ENCODE measurements at regions not wholly inside any gene's neighbourhood (a gene's known extent, or its start where the extent isn't known, plus 50 kb on each side); places are given as distances from the start of the nearest gene placed in this dataset.

GRCh38 chr2:104547221-104547620 lies 306.7 kb upstream of the POU3F3 start:
- no peak for TF ChIP-seq EZH2 (IDR thresholded peaks at IDR 0.05; ENCODE audit: borderline replicate concordance)
- TF ChIP-seq, protein P1, sequence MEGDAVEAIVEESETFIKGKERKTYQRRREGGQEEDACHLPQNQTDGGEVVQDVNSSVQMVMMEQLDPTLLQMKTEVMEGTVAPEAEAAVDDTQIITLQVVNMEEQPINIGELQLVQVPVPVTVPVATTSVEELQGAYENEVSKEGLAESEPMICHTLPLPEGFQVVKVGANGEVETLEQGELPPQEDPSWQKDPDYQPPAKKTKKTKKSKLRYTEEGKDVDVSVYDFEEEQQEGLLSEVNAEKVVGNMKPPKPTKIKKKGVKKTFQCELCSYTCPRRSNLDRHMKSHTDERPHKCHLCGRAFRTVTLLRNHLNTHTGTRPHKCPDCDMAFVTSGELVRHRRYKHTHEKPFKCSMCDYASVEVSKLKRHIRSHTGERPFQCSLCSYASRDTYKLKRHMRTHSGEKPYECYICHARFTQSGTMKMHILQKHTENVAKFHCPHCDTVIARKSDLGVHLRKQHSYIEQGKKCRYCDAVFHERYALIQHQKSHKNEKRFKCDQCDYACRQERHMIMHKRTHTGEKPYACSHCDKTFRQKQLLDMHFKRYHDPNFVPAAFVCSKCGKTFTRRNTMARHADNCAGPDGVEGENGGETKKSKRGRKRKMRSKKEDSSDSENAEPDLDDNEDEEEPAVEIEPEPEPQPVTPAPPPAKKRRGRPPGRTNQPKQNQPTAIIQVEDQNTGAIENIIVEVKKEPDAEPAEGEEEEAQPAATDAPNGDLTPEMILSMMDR (IDR thresholded peaks at IDR 0.05; ENCODE audit: poor library complexity) = no peak
- no peak for TF ChIP-seq EZH2phosphoT487 (IDR thresholded peaks at IDR 0.05; ENCODE audit: low read depth, severe bottlenecking, unreplicated experiment)
